ENCODE measurements at regions not wholly inside any gene's neighbourhood (a gene's known extent, or its start where the extent isn't known, plus 50 kb on each side); places are given as distances from the start of the nearest gene placed in this dataset.
"Not testable (repeated sequence)": the region's sequence is repeated elsewhere in the genome, so short reads cannot be mapped to it uniquely, and the experiment has no call there.

- DNase-seq (ENCODE audit: low read depth) = not testable (repeated sequence)
Observed at GRCh38 chr2:111441614-111442013, 320.9 kb downstream of the BCL2L11 start.

GRCh38 chr2:111442767-111443454 lies 322.2 kb downstream of the BCL2L11 start:
- not testable (repeated sequence) for DNase-seq (ENCODE audit: low read depth)

GRCh38 chr2:111444516-111444915 lies 323.8 kb downstream of the BCL2L11 start:
- DNase-seq (ENCODE audit: low read depth) = not testable (repeated sequence)

- not testable (repeated sequence) for DNase-seq (ENCODE audit: low read depth)
Observed at GRCh38 chr2:111445191-111445929, 324.6 kb downstream of the BCL2L11 start.

GRCh38 chr2:111445941-111446340 lies 325.2 kb downstream of the BCL2L11 start:
- not testable (repeated sequence) for DNase-seq (ENCODE audit: low read depth)

- not testable (repeated sequence) for DNase-seq (ENCODE audit: low read depth)
Observed at GRCh38 chr2:111447482-111447881, 326.8 kb downstream of the BCL2L11 start.

GRCh38 chr2:111448796-111449195 lies 328.1 kb downstream of the BCL2L11 start:
- not testable (repeated sequence) for DNase-seq (ENCODE audit: low read depth)

GRCh38 chr2:111450526-111450925 lies 329.8 kb downstream of the BCL2L11 start:
- not testable (repeated sequence) for DNase-seq (ENCODE audit: low read depth)

GRCh38 chr2:111451692-111452199 lies 331.0 kb downstream of the BCL2L11 start:
- DNase-seq (ENCODE audit: low read depth) = not testable (repeated sequence)

GRCh38 chr2:111452208-111452607 lies 331.5 kb downstream of the BCL2L11 start:
- DNase-seq (ENCODE audit: low read depth) = not testable (repeated sequence)

- DNase-seq (ENCODE audit: low read depth) = not testable (repeated sequence)
Observed at GRCh38 chr2:111453308-111453707, 332.6 kb downstream of the BCL2L11 start.

- DNase-seq (ENCODE audit: low read depth) = not testable (repeated sequence)
Observed at GRCh38 chr2:111453816-111454215, 333.1 kb downstream of the BCL2L11 start.

- DNase-seq (ENCODE audit: low read depth) = peak; percentile 40
Observed at GRCh38 chr2:111454404-111454803, 333.7 kb downstream of the BCL2L11 start.

- DNase-seq (ENCODE audit: low read depth) = not testable (repeated sequence)
Observed at GRCh38 chr2:111455016-111456015, 334.6 kb downstream of the BCL2L11 start.

GRCh38 chr2:111457191-111457590 lies 336.5 kb downstream of the BCL2L11 start:
- DNase-seq (ENCODE audit: low read depth) = not testable (repeated sequence)

- not testable (repeated sequence) for DNase-seq (ENCODE audit: low read depth)
Observed at GRCh38 chr2:111460901-111461300, 340.2 kb downstream of the BCL2L11 start.

GRCh38 chr2:111461831-111462230 lies 341.1 kb downstream of the BCL2L11 start:
- not testable (repeated sequence) for DNase-seq (ENCODE audit: low read depth)

GRCh38 chr2:111462572-111462971 lies 341.9 kb downstream of the BCL2L11 start:
- DNase-seq (ENCODE audit: low read depth) = not testable (repeated sequence)

GRCh38 chr2:111463238-111463848 lies 342.6 kb downstream of the BCL2L11 start:
- not testable (repeated sequence) for DNase-seq (ENCODE audit: low read depth)

- DNase-seq (ENCODE audit: low read depth) = not testable (repeated sequence)
Observed at GRCh38 chr2:111463956-111464355, 343.2 kb downstream of the BCL2L11 start.
